OCI-LY7 (cell line): ENCODE measurements at regions not wholly inside any gene's neighbourhood (a gene's known extent, or its start where the extent isn't known, plus 50 kb on each side); places are given as distances from the start of the nearest gene placed in this dataset.

ENCODE experiments used
- EZH2phosphoT487 ChIP-seq: fragments of 200-600 bp; sonication (generic); IDR thresholded peaks from 2 replicates; pipeline ENCODE4 v1.6.1; 2018; ENCODE audit warnings: low read depth, borderline replicate concordance, mild to moderate bottlenecking, mixed run types, antibody characterized with exemption, low read length, moderate library complexity, mixed read lengths
- TF ChIP-seq, protein P1 (sequence below): fragments of 200-600 bp; sonication (generic); conservative IDR thresholded peaks from 2 replicates; pipeline ENCODE4 v1.5.1; 2014; ENCODE audit warnings: mild to moderate bottlenecking, antibody characterized with exemption, low read length, moderate library complexity, mixed read lengths

DNA sequence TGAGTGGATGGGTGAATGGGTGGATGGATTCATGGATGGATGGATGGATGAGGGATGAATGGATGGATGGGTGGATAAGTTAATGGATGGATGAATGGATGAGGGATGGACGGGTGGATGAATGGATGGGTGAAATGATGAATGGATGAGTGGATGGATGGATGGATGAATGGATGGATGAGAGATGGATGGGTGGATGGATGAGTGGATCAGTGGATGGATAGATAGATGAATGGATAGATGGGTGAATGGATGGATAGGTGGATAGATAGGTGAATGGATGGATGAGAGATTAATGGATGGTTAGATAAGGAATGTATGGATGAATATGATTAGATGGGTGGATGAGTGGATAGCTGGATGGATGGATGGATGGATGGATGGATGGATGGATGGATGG lies 313.5 kb downstream of the NPHP4 start:
- TF ChIP-seq, protein P1, sequence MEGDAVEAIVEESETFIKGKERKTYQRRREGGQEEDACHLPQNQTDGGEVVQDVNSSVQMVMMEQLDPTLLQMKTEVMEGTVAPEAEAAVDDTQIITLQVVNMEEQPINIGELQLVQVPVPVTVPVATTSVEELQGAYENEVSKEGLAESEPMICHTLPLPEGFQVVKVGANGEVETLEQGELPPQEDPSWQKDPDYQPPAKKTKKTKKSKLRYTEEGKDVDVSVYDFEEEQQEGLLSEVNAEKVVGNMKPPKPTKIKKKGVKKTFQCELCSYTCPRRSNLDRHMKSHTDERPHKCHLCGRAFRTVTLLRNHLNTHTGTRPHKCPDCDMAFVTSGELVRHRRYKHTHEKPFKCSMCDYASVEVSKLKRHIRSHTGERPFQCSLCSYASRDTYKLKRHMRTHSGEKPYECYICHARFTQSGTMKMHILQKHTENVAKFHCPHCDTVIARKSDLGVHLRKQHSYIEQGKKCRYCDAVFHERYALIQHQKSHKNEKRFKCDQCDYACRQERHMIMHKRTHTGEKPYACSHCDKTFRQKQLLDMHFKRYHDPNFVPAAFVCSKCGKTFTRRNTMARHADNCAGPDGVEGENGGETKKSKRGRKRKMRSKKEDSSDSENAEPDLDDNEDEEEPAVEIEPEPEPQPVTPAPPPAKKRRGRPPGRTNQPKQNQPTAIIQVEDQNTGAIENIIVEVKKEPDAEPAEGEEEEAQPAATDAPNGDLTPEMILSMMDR, result no peak
- TF ChIP-seq EZH2phosphoT487, result no peak
